Endothelial cell (in vitro differentiated cells): ENCODE measurements at regions not wholly inside any gene's neighbourhood (a gene's known extent, or its start where the extent isn't known, plus 50 kb on each side); places are given as distances from the start of the nearest gene placed in this dataset.

ENCODE experiments used
- DNase-seq: peaks from one replicate; pipeline ENCODE4 v3.0.0; 2021; ENCODE audit warnings: low spot score
- H3K27ac Mint-ChIP-seq: one replicate; pipeline ENCODE4 v1.8.0; 2021; ENCODE audit warnings: mixed read lengths, inconsistent platforms; ENCODE audit not compliant: unreplicated experiment
- H3K27me3 Mint-ChIP-seq: one replicate; pipeline ENCODE4 v1.8.0; 2021; ENCODE audit warnings: mild to moderate bottlenecking, moderate library complexity, mixed read lengths, inconsistent platforms; ENCODE audit not compliant: unreplicated experiment
- H3K36me3 Mint-ChIP-seq: one replicate; pipeline ENCODE4 v1.8.0; 2021; ENCODE audit warnings: mild to moderate bottlenecking, low read depth, mixed read lengths, inconsistent platforms; ENCODE audit not compliant: unreplicated experiment
- H3K4me1 Mint-ChIP-seq: one replicate; pipeline ENCODE4 v1.8.0; 2021; ENCODE audit warnings: mild to moderate bottlenecking, mixed read lengths, inconsistent platforms; ENCODE audit not compliant: unreplicated experiment
- H3K4me3 Mint-ChIP-seq: one replicate; pipeline ENCODE4 v1.8.0; 2021; ENCODE audit warnings: mild to moderate bottlenecking, mixed read lengths, inconsistent platforms; ENCODE audit not compliant: unreplicated experiment
- H3K9me3 Mint-ChIP-seq: one replicate; pipeline ENCODE4 v1.8.0; 2021; ENCODE audit warnings: mixed read lengths, inconsistent platforms; ENCODE audit not compliant: unreplicated experiment
- TF ChIP-seq, protein P1 (sequence below): fragments of 200-600 bp; sonication (generic); IDR thresholded peaks from one replicate; pipeline ENCODE4 v1.5.0; 2021; ENCODE audit warnings: antibody characterized with exemption; ENCODE audit not compliant: unreplicated experiment

DNA sequence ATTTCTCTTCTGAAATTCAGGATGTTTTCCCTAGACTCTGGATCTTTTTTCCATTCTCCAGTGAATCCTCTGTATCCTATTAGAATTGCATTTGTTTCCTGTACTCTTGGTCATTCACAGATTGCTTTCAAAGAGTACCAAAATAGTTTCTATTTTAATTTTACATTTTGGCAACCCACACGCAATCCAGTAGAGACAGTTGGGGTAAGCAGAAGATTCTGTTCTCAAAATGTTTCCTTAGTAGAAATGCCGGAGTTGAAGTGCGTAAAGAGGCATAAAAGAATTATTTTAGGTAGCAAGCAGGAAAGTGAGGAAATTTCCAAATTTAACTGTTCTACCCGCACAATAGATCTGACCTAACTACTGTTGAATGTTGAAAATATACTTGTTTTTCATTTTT is 842.4 kb downstream of the LUZP2 start:
- no peaks in the 10 kb centered on the region for H3K9me3 Mint-ChIP-seq
- no peak for DNase-seq
- no peaks in the 10 kb centered on the region for H3K36me3 Mint-ChIP-seq
- no peaks in the 10 kb centered on the region for H3K4me1 Mint-ChIP-seq
- no peak overlapping the region for H3K4me3 Mint-ChIP-seq
- TF ChIP-seq, protein P1, sequence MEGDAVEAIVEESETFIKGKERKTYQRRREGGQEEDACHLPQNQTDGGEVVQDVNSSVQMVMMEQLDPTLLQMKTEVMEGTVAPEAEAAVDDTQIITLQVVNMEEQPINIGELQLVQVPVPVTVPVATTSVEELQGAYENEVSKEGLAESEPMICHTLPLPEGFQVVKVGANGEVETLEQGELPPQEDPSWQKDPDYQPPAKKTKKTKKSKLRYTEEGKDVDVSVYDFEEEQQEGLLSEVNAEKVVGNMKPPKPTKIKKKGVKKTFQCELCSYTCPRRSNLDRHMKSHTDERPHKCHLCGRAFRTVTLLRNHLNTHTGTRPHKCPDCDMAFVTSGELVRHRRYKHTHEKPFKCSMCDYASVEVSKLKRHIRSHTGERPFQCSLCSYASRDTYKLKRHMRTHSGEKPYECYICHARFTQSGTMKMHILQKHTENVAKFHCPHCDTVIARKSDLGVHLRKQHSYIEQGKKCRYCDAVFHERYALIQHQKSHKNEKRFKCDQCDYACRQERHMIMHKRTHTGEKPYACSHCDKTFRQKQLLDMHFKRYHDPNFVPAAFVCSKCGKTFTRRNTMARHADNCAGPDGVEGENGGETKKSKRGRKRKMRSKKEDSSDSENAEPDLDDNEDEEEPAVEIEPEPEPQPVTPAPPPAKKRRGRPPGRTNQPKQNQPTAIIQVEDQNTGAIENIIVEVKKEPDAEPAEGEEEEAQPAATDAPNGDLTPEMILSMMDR: no peak
- no peaks in the 10 kb centered on the region for H3K27me3 Mint-ChIP-seq
- no peak overlapping the region for H3K27ac Mint-ChIP-seq

DNA sequence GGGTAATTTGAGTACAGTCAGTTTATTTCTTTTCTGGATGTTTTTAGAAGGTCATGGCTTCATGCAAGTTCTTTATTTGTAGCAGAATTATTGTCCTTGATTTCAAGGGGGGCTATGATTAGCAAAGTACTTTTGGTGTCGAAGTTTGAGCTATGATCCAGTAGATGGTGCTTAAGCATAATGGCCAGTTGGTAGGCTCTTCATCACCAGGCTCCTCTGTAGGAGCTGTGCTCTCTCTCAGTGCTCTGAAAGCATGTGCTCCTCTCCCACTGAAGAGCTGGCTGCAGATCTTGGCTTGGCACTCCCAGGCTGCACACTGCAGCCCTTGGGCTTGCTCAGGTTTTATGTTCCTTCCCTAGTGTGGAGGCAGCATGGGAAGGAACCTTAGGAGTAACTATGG is 852.7 kb downstream of the LUZP2 start:
- peaks cover 3% of the 10 kb centered on the region for H3K27me3 Mint-ChIP-seq

DNA sequence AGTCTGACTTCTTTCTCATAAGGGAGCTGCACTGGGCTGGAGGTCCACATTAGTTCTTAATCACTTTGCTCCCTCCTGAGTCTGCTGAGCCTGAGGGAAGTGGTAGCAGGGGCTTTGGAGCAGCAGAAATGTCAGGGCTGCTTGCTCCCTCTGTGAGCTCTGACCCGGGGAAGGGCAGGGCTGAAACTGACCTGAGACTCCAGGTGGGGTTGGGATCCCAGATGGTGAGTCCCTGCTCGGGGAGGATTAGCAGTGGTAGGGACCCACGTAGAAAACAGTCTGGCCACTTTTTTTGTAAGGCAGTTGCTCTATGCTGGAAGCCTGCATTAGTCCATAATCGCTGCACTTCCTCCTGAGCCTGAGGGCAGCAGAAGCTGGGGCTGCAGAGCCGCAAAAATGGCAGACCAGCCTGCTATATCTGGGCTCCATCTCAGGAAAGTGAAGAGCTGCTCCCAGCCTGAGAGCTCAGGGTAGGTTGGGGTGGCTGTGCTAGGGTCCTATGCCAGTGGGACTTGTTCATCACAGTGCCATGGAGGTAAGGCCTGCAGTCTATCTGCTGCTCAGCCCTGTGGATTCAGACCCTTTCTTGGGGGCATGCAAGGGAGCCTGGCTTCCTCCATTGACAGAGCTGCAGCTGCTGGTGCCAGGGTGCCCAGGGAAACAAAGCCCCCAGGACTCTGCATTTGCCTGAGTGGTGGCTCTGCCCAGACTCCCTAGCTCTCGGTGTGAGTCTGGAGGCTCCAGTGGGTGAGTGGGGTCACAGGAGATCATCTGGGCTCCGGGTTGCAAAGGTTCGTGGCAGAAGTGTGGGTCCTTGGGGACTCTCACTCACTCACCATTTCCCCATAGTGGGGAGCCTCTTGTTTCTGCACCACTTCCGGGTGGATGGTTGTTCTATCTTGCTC is 854.3 kb downstream of the LUZP2 start:
- Mint-ChIP-seq H3K27ac (no peak overlapping the region), H3K4me3 (no peak overlapping the region), H3K9me3 (no peaks in the 10 kb centered on the region), H3K27me3 (peaks cover 3% of the 10 kb centered on the region), H3K4me1 (no peaks in the 10 kb centered on the region), H3K36me3 (no peaks in the 10 kb centered on the region)
- TF ChIP-seq, protein P1: no peak
- no peak for DNase-seq

More for the DNA sequence above, 852.7 kb downstream of the LUZP2 start:
- H3K9me3 Mint-ChIP-seq: no peaks in the 10 kb centered on the region
- H3K36me3 Mint-ChIP-seq: no peaks in the 10 kb centered on the region
- TF ChIP-seq, protein P1: no peak
- no peak for DNase-seq
- no peak overlapping the region for H3K27ac Mint-ChIP-seq
- H3K4me1 Mint-ChIP-seq: no peaks in the 10 kb centered on the region
- H3K4me3 Mint-ChIP-seq: no peak overlapping the region

DNA sequence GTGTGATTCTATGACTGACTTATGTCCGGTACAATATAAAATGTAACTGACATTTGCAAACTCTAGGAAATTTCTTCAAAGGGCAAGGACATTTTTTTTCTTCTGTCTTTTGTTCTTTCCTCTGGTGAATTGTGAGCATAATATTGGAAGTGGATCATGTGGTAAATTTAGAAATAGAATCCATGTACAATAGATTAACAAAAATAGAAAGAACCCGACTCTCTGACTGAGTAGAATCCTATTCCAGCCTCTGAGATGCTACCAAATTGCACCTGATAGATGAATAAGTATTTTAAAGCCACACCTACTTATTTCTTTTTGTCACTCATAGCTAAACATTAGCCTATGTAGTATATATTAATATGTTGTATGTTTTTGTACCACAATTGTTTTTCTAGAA is 860.3 kb downstream of the LUZP2 start:
- H3K27me3 Mint-ChIP-seq: no peaks in the 10 kb centered on the region
- H3K36me3 Mint-ChIP-seq: no peaks in the 10 kb centered on the region
- H3K4me3 Mint-ChIP-seq: no peak overlapping the region
- no peak for DNase-seq
- no peaks in the 10 kb centered on the region for H3K9me3 Mint-ChIP-seq
- H3K4me1 Mint-ChIP-seq: no peaks in the 10 kb centered on the region
- TF ChIP-seq, protein P1: no peak
- H3K27ac Mint-ChIP-seq: no peak overlapping the region

DNA sequence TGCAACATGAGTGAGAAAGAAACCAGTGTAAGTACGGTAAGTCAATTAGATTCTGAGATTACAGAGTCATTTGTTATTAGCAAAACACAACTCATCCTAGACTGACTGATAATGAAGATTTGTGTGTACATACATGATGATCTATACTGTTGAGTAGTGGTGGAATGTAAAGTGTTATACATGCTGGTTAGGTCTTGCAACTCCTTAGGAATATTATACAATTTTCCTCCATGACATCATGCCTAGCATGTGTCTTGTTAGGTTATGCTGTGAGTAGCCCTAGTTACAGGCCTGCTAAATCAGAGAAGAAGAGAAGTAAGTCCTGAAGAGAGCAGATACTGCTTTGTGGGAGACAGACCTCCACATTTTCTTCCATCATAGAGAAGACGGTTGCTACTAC is 880.6 kb downstream of the LUZP2 start:
- TF ChIP-seq, protein P1: no peak
- Mint-ChIP-seq H3K27me3 (peaks cover 2% of the 10 kb centered on the region), H3K27ac (no peak overlapping the region), H3K4me1 (no peaks in the 10 kb centered on the region), H3K4me3 (no peak overlapping the region), H3K9me3 (no peaks in the 10 kb centered on the region), H3K36me3 (no peaks in the 10 kb centered on the region)
- DNase-seq: no peak
